GM23338 (cell line): ENCODE measurements at regions not wholly inside any gene's neighbourhood (a gene's known extent, or its start where the extent isn't known, plus 50 kb on each side); places are given as distances from the start of the nearest gene placed in this dataset.

Source experiments
- ATAC-seq: fragments of 200-7000 bp; cut with Tn5 transposase; 3 replicates; pipeline ENCODE4 v1.9.1; 2020
- DNase-seq: peaks from one replicate; pipeline ENCODE4 v3.0.0-alpha.2; 2015; ENCODE audit warnings: low spot score
- H2AFZ ChIP-seq: fragments of 200-600 bp; sonication (generic); 2 replicates; pipeline ENCODE4 v1.8.0; 2016; ENCODE audit warnings: antibody characterized with exemption, mild to moderate bottlenecking, moderate library complexity
- H3F3A ChIP-seq: fragments of 200-600 bp; sonication (generic); replicated peaks from 2 replicates; pipeline ENCODE4 v1.8.0; 2017; ENCODE audit warnings: antibody characterized with exemption, mixed run types, low read depth
- H3K27ac ChIP-seq: fragments of 200-600 bp; sonication (generic); 2 replicates; pipeline ENCODE4 v1.6.1; 2016; ENCODE audit warnings: low read depth
- H3K27me3 ChIP-seq: fragments of 200-600 bp; sonication (generic); 2 replicates; pipeline ENCODE4 v1.8.0; 2016; ENCODE audit warnings: mild to moderate bottlenecking, mixed run types, moderate library complexity; ENCODE audit not compliant: insufficient read depth
- H3K36me3 ChIP-seq: fragments of 200-600 bp; sonication (generic); 2 replicates; pipeline ENCODE4 v1.8.0; 2016; ENCODE audit warnings: mild to moderate bottlenecking; ENCODE audit not compliant: insufficient read depth
- H3K4me1 ChIP-seq: fragments of 200-600 bp; sonication (generic); 2 replicates; pipeline ENCODE4 v1.8.0; 2016; ENCODE audit warnings: mild to moderate bottlenecking, moderate library complexity; ENCODE audit not compliant: insufficient read depth
- H3K4me2 ChIP-seq: fragments of 200-600 bp; sonication (generic); 2 replicates; pipeline ENCODE4 v1.7.1; 2017; ENCODE audit warnings: mixed run types
- H3K4me3 ChIP-seq: fragments of 200-600 bp; sonication (generic); 2 replicates; pipeline ENCODE4 v1.6.1; 2016; ENCODE audit warnings: mixed run types
- H3K79me2 ChIP-seq: fragments of 200-600 bp; sonication (generic); replicated peaks from 2 replicates; pipeline ENCODE4 v1.8.0; 2017; ENCODE audit warnings: mild to moderate bottlenecking; ENCODE audit not compliant: insufficient read depth
- H3K9me2 ChIP-seq: fragments of 200-600 bp; sonication (generic); 2 replicates; pipeline ENCODE4 v1.8.0; 2017; ENCODE audit not compliant: insufficient read depth
- H4K20me1 ChIP-seq: fragments of 200-600 bp; sonication (generic); replicated peaks from 2 replicates; pipeline ENCODE4 v1.8.0; 2017; ENCODE audit warnings: mild to moderate bottlenecking; ENCODE audit not compliant: insufficient read depth
- H3K27ac Mint-ChIP-seq: 2 replicates; pipeline ENCODE4 v1.8.0; 2020; ENCODE audit warnings: inconsistent platforms, mild to moderate bottlenecking, moderate library complexity, mixed read lengths
- H3K27me3 Mint-ChIP-seq: 3 replicates; pipeline ENCODE4 v1.8.0; 2022; ENCODE audit warnings: low read depth, mild to moderate bottlenecking, moderate library complexity, mixed read lengths, inconsistent platforms; ENCODE audit not compliant: insufficient read depth, poor library complexity
- H3K36me3 Mint-ChIP-seq: 3 replicates; pipeline ENCODE4 v1.8.0; 2021; ENCODE audit warnings: low read depth, mild to moderate bottlenecking, inconsistent platforms, moderate library complexity, mixed read lengths
- H3K4me1 Mint-ChIP-seq: 3 replicates; pipeline ENCODE4 v1.8.0; 2020; ENCODE audit warnings: mild to moderate bottlenecking, inconsistent platforms, mixed read lengths
- H3K4me3 Mint-ChIP-seq: 3 replicates; pipeline ENCODE4 v1.8.0; 2021; ENCODE audit warnings: moderate library complexity, mild to moderate bottlenecking, inconsistent platforms, mixed read lengths
- H3K9me3 Mint-ChIP-seq: 3 replicates; pipeline ENCODE4 v1.8.0; 2020; ENCODE audit warnings: moderate library complexity, mild to moderate bottlenecking, inconsistent platforms, mixed read lengths
- CREB1 ChIP-seq: fragments of 250-450 bp; sonication (Bioruptor Pico); IDR thresholded peaks from 2 replicates; pipeline ENCODE4 v1.5.0; 2020; ENCODE audit warnings: low read depth, mild to moderate bottlenecking, moderate library complexity
- EZH2 ChIP-seq: fragments of 200-600 bp; sonication (generic); IDR thresholded peaks from one replicate; pipeline ENCODE4 v1.8.0; 2017; ENCODE audit warnings: antibody characterized with exemption, mild to moderate bottlenecking, low read depth; ENCODE audit not compliant: unreplicated experiment
- EZH2phosphoT487 ChIP-seq: fragments of 200-600 bp; sonication (generic); IDR thresholded peaks from one replicate; pipeline ENCODE4 v1.8.1; 2018; ENCODE audit warnings: antibody characterized with exemption; ENCODE audit not compliant: unreplicated experiment
- JUNB ChIP-seq: IDR thresholded peaks from one replicate; pipeline ENCODE4 v1.6.1; 2016; ENCODE audit warnings: antibody characterized with exemption; ENCODE audit not compliant: unreplicated experiment
- NANOG ChIP-seq: IDR thresholded peaks from 2 replicates; pipeline ENCODE4 v1.6.1; 2016; ENCODE audit warnings: antibody characterized with exemption, borderline replicate concordance
- POLR2AphosphoS5 ChIP-seq: IDR thresholded peaks from 2 replicates; pipeline ENCODE4 v1.6.1; 2016; ENCODE audit warnings: antibody characterized with exemption, low read depth
- REST ChIP-seq: IDR thresholded peaks from one replicate; pipeline ENCODE4 v1.6.1; 2018; ENCODE audit warnings: antibody characterized with exemption; ENCODE audit not compliant: unreplicated experiment
- STAT1 ChIP-seq: IDR thresholded peaks from one replicate; pipeline ENCODE4 v1.6.1; 2016; ENCODE audit warnings: antibody characterized with exemption; ENCODE audit not compliant: unreplicated experiment
- ZNF114 ChIP-seq: fragments of 250-450 bp; sonication (Bioruptor Pico); IDR thresholded peaks from 2 replicates; pipeline ENCODE4 v1.5.0; 2020; ENCODE audit warnings: mild to moderate bottlenecking, moderate library complexity
- ZNF331 ChIP-seq: fragments of 250-450 bp; sonication (Bioruptor Pico); IDR thresholded peaks from 2 replicates; pipeline ENCODE4 v1.5.0; 2020; ENCODE audit warnings: low read depth, mild to moderate bottlenecking, moderate library complexity
- ZNF462 ChIP-seq: fragments of 250-450 bp; sonication (Bioruptor Pico); IDR thresholded peaks from 2 replicates; pipeline ENCODE4 v1.5.0; 2020; ENCODE audit warnings: mild to moderate bottlenecking, moderate library complexity
- TF ChIP-seq, protein P1 (sequence below): IDR thresholded peaks from 2 replicates; pipeline ENCODE4 v1.6.1; 2016; ENCODE audit warnings: antibody characterized with exemption
- TF ChIP-seq, protein P2 (sequence below), 2 experiments: fragments of 200-600 bp in 1 of 2; sonication (generic) in 1 of 2; conservative IDR thresholded peaks; 2 replicates each; pipeline versions ENCODE4 v1.5.1 to v1.6.1; 2016 to 2017; ENCODE audit warnings: antibody characterized with exemption in 2 of 2, low read depth in 2 of 2, mild to moderate bottlenecking in 2 of 2, moderate library complexity in 1 of 2

DNA sequence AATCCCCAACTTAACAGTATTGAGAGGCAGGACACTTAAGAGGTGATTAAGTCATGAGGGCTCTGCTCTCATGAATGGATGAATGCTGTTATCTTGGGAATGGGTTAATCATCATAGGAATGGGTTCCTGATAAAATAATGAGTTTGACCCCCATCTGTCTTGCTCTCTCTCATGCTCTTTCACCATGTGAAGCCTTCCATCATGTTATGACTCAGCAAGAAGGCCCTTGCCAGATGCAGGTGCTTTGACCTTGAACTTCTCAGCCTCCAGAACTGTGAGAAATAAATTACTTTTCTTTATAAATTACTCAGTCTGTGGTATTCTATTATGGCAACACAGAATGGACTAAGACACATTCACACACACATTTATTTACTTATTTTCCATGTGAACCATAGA lies 89.0 kb upstream of the PPM1H start:
- no peak overlapping the region for H3K27ac ChIP-seq
- Mint-ChIP-seq H3K27me3 (no peaks in the 10 kb centered on the region), H3K4me3 (no peak overlapping the region), H3K9me3 (no peaks in the 10 kb centered on the region), H3K4me1 (peaks cover 60% of the 10 kb centered on the region), H3K36me3 (no peaks in the 10 kb centered on the region), H3K27ac (no peak overlapping the region)
- H3K4me2 ChIP-seq = no peak overlapping the region
- H4K20me1 ChIP-seq = no peaks in the 10 kb centered on the region
- no peaks in the 10 kb centered on the region for H3K9me2 ChIP-seq
- H3K79me2 ChIP-seq = no peaks in the 10 kb centered on the region
- H3K27me3 ChIP-seq = no peaks in the 10 kb centered on the region
- TF ChIP-seq EZH2phosphoT487 (no peak), ZNF114 (CRISPR knock-in tag) (no peak), STAT1 (no peak), NANOG (no peak), JUNB (no peak), EZH2 (no peak), REST (no peak), ZNF462 (CRISPR knock-in tag) (no peak), ZNF331 (no peak), CREB1 (no peak), POLR2AphosphoS5 (no peak)
- TF ChIP-seq, protein P1, sequence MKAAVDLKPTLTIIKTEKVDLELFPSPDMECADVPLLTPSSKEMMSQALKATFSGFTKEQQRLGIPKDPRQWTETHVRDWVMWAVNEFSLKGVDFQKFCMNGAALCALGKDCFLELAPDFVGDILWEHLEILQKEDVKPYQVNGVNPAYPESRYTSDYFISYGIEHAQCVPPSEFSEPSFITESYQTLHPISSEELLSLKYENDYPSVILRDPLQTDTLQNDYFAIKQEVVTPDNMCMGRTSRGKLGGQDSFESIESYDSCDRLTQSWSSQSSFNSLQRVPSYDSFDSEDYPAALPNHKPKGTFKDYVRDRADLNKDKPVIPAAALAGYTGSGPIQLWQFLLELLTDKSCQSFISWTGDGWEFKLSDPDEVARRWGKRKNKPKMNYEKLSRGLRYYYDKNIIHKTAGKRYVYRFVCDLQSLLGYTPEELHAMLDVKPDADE = no peak
- TF ChIP-seq, protein P2, sequence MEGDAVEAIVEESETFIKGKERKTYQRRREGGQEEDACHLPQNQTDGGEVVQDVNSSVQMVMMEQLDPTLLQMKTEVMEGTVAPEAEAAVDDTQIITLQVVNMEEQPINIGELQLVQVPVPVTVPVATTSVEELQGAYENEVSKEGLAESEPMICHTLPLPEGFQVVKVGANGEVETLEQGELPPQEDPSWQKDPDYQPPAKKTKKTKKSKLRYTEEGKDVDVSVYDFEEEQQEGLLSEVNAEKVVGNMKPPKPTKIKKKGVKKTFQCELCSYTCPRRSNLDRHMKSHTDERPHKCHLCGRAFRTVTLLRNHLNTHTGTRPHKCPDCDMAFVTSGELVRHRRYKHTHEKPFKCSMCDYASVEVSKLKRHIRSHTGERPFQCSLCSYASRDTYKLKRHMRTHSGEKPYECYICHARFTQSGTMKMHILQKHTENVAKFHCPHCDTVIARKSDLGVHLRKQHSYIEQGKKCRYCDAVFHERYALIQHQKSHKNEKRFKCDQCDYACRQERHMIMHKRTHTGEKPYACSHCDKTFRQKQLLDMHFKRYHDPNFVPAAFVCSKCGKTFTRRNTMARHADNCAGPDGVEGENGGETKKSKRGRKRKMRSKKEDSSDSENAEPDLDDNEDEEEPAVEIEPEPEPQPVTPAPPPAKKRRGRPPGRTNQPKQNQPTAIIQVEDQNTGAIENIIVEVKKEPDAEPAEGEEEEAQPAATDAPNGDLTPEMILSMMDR (conservative IDR thresholded peaks at IDR 0.05; ENCODE audit: low read depth in 2 of 2) = no peak
- no peak for ATAC-seq
- H3K4me3 ChIP-seq = no peak overlapping the region
- no peak for DNase-seq
- H3F3A ChIP-seq = no peaks in the 10 kb centered on the region
- H3K36me3 ChIP-seq = no peaks in the 10 kb centered on the region
- H2AFZ ChIP-seq = no peak overlapping the region
- H3K4me1 ChIP-seq = peaks cover 60% of the 10 kb centered on the region
